T-helper 1 cell treated with Interleukin-12 subunit alpha and Interleukin-12 subunit beta and Interleukin-4 antibody, amounts not matched to agents 30 μg/mL and 1 μg/mL, for 36 hours (primary cell): ENCODE measurements at regions not wholly inside any gene's neighbourhood (a gene's known extent, or its start where the extent isn't known, plus 50 kb on each side); places are given as distances from the start of the nearest gene placed in this dataset.
"Not testable (repeated sequence)": the region's sequence is repeated elsewhere in the genome, so short reads cannot be mapped to it uniquely, and the experiment has no call there.

Source experiments
- H3K27ac Mint-ChIP-seq: one replicate; pipeline ENCODE4 v1.8.0; 2021; ENCODE audit warnings: mild to moderate bottlenecking, mixed read lengths
- H3K27me3 Mint-ChIP-seq: one replicate; pipeline ENCODE4 v1.8.0; 2021; ENCODE audit warnings: low read depth, mixed read lengths
- H3K36me3 Mint-ChIP-seq: one replicate; pipeline ENCODE4 v1.8.0; 2021; ENCODE audit warnings: low read depth, mixed read lengths
- H3K4me1 Mint-ChIP-seq: one replicate; pipeline ENCODE4 v1.8.0; 2021; ENCODE audit warnings: low read depth, mixed read lengths
- H3K4me3 Mint-ChIP-seq: one replicate; pipeline ENCODE4 v1.8.0; 2021; ENCODE audit warnings: mild to moderate bottlenecking, moderate library complexity, mixed read lengths
- H3K9me3 Mint-ChIP-seq: one replicate; pipeline ENCODE4 v1.8.0; 2021; ENCODE audit warnings: mixed read lengths

DNA sequence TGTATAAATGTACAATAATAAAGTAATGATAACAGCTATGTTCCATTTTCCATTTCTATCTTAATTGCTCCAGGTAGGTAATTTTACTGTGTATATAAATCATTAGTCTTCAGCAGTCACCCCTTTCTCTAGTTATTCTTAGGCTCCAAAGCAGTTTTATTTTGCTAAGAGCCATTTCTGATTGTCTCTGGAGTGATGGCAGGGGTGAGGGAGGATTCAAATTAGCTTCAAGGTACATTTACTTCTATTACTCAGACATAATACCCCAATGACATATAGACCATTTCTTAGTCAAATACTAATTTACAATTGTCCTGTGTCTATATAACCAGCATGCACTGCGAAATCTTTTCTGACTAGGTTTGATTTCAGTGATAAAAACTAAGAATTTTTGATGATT is 663.4 kb upstream of the PRMT6 start:
- Mint-ChIP-seq H3K4me1 (no peaks in the 10 kb centered on the region), H3K36me3 (no peaks in the 10 kb centered on the region), H3K4me3 (no peak overlapping the region), H3K27ac (no peak overlapping the region), H3K27me3 (no peaks in the 10 kb centered on the region), H3K9me3 (peaks cover 7% of the 10 kb centered on the region)

DNA sequence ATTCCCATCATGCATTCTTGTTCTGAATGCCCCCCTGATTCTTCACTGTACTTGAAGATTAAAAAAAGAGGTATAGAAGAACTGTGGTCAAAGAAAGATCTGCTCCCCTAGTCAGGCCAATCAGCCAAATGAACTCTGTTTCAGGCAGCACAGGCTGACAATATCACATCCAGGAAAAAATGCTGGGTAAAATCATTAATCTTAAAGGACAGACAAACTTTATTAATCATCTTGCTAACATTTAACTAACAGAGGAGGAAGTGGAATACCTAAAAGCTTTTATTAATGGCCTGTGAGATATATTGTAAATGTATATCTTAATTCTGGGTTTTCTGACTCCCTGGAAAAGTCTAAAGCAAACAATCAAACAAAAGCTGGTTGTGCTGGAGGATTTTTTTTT is 660.5 kb upstream of the PRMT6 start:
- no peaks in the 10 kb centered on the region for H3K27me3 Mint-ChIP-seq
- no peaks in the 10 kb centered on the region for H3K4me1 Mint-ChIP-seq
- H3K4me3 Mint-ChIP-seq = no peak overlapping the region
- no peak overlapping the region for H3K27ac Mint-ChIP-seq
- no peaks in the 10 kb centered on the region for H3K36me3 Mint-ChIP-seq
- peaks cover 3% of the 10 kb centered on the region for H3K9me3 Mint-ChIP-seq

DNA sequence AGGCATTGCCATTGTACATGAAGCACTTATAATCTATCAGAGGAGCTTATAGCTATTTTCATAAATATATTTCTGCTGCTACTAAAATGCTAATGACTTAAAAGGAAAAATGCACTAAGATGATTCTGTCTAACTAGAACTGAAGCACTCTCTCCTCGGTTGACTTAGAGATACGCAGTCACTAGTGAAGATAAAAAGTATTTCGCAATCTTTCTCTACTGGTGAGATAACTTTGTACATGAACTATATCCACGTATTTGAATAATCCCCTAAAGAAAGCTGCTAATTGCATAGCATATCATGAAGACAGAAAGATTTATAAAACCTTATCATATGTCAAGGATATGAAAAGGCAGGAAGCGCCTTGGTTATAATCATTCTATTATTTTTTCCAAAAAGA is 658.1 kb upstream of the PRMT6 start:
- no peaks in the 10 kb centered on the region for H3K36me3 Mint-ChIP-seq
- H3K27me3 Mint-ChIP-seq = no peaks in the 10 kb centered on the region
- no peak overlapping the region for H3K4me3 Mint-ChIP-seq
- H3K4me1 Mint-ChIP-seq = no peaks in the 10 kb centered on the region
- no peak overlapping the region for H3K27ac Mint-ChIP-seq
- H3K9me3 Mint-ChIP-seq = peaks cover 3% of the 10 kb centered on the region

DNA sequence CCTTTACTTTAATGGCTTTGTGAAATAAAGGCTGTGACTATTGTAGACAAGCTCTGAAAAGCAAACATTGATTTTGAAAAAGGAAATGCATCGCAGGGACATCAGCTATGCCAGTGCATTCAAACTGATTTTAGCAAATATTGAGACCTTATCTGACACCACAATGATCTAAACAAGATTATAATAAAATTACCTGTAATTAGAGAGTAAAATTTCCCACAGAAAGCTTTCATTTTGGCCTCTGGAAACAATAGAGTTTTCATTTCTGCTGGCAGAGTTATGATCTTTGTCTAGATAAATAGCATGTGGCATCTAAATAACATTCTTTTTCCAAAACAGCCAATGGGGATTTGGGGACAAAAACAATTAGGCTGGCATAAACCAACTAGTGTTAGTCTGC is 650.4 kb upstream of the PRMT6 start:
- H3K27ac Mint-ChIP-seq = no peak overlapping the region
- H3K4me3 Mint-ChIP-seq = no peak overlapping the region
- H3K36me3 Mint-ChIP-seq = no peaks in the 10 kb centered on the region
- no peaks in the 10 kb centered on the region for H3K4me1 Mint-ChIP-seq
- H3K27me3 Mint-ChIP-seq = no peaks in the 10 kb centered on the region
- H3K9me3 Mint-ChIP-seq = no peaks in the 10 kb centered on the region

DNA sequence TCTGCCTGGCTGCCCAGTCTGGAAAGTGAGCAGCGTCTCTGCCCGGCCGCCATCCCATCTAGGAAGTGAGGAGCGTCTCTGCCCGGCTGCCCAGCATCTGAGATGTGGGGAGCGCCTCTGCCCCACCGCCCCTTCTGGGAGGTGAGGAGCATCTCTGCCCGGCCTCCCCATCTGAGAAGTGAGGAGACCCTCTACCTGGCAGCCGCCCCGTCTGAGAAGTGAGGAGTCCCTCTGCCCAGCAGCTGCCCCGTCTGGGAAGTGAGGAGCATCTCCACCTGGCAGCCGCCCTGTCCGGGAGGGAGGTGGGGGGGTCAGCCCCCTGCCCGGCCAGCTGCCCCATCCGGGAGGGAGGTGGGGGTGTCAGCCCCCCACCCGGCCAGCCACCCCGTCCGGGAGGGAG is 644.2 kb upstream of the PRMT6 start:
- not testable (repeated sequence) for H3K36me3 Mint-ChIP-seq, H3K27me3 Mint-ChIP-seq, H3K4me3 Mint-ChIP-seq, H3K27ac Mint-ChIP-seq, H3K4me1 Mint-ChIP-seq
- peaks cover 12% of the 10 kb centered on the region for H3K9me3 Mint-ChIP-seq

DNA sequence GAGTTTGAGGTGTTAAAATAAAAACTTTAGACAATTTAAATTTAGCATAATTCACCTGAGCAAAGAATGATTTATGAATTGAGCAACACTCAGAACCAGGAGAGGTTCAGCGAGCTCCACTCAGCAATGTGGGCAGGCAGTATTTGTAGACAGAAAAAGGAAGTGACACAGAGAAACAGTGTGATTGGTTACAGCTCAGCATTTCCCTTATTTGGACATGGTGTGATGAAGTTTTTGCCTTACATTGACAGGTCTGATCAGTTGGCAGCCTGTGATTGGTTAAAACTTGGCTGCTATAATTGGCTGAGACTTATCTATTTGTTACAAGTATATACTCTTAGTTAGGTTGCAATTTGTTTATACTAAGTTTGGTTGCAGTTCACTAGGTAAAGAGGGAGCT is 621.2 kb upstream of the PRMT6 start:
- Mint-ChIP-seq H3K4me1 (no peaks in the 10 kb centered on the region), H3K27me3 (no peaks in the 10 kb centered on the region), H3K4me3 (no peak overlapping the region), H3K9me3 (peaks cover 7% of the 10 kb centered on the region), H3K27ac (no peak overlapping the region), H3K36me3 (no peaks in the 10 kb centered on the region)

DNA sequence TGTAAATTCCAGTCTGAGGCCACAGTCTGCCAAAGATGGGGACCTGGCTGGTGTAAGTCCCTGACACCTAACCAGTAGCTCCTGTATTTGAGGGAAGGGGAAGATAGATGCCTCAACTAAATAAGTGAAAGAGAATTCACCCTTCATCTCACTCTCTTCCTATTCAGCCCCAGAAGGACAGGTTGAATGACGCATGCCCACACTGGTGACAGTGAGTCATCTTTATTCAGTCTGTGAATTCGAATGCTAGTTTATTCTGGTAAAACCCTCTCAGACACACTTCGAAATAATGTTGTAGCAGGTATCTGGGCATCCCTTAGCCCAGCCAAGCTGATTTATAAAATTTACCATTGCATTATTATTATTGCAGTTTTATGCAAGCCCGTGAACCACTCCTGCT is 617.0 kb upstream of the PRMT6 start:
- no peaks in the 10 kb centered on the region for H3K4me1 Mint-ChIP-seq
- peaks cover 10% of the 10 kb centered on the region for H3K9me3 Mint-ChIP-seq
- no peaks in the 10 kb centered on the region for H3K36me3 Mint-ChIP-seq
- H3K27me3 Mint-ChIP-seq = no peaks in the 10 kb centered on the region
- H3K27ac Mint-ChIP-seq = no peak overlapping the region
- H3K4me3 Mint-ChIP-seq = no peak overlapping the region

DNA sequence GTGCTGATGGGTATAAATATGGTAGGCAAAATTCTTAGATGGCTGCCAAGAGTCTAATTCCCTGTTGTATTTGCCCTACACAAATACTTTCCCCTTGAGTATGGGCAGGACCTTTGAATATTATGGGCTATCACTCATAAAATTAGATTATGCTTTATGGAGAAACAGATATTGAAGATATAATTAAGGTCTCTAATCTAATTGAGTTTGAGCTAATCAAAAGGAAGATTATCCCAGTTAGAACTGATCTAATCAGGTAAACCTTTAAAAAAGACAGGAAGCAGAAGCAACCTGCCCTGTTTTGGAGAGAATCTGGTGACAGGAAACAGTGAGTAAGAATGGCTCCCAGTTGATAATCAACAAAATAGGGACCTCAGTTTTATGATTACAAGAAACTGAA is 609.0 kb upstream of the PRMT6 start:
- no peaks in the 10 kb centered on the region for H3K27me3 Mint-ChIP-seq
- no peak overlapping the region for H3K4me3 Mint-ChIP-seq

DNA sequence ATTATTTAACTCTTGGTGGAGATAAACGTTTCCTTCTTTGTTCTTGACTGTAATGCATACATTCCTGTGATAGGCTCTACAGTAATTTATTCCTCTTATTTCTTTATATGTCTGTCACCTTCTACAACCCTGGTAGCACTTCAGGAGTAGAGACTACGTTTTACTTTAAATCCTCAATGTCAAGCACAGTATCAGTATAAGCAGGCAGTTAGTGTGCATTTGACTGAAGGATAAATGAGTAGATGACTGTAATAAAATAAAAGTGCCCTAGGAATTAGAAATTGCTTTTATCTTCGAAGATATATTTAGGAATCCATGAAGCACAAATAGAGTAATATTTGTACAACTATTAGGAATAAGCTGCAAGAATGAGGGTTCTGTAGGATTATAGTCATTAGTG is 599.6 kb upstream of the PRMT6 start:
- Mint-ChIP-seq H3K36me3 (no peaks in the 10 kb centered on the region), H3K9me3 (peaks cover 10% of the 10 kb centered on the region), H3K27me3 (no peaks in the 10 kb centered on the region), H3K4me3 (no peak overlapping the region), H3K4me1 (no peaks in the 10 kb centered on the region), H3K27ac (no peak overlapping the region)

More for the DNA sequence above, 609.0 kb upstream of the PRMT6 start:
- Mint-ChIP-seq H3K27ac (no peak overlapping the region), H3K9me3 (peaks cover 1% of the 10 kb centered on the region), H3K36me3 (no peaks in the 10 kb centered on the region), H3K4me1 (no peaks in the 10 kb centered on the region)

DNA sequence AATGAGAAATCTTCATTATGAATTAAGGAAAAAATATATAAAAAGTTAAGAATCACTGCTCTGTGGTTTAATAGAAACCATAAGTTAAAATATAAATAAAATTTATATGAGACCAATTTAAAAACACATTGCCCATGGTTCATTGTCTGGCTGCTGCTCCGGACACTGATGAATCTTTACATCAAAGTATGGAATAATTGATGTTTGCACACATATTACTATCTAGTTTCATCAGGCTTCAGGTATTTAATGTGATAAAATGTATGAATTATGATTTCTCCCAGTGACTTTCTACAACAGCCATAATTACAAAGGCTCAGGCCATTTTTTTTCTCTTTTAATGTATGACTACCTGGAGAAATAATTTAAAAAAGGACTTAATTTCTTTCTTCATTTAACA is 599.1 kb upstream of the PRMT6 start:
- no peak overlapping the region for H3K27ac Mint-ChIP-seq
- H3K36me3 Mint-ChIP-seq = no peaks in the 10 kb centered on the region
- no peaks in the 10 kb centered on the region for H3K27me3 Mint-ChIP-seq
- no peaks in the 10 kb centered on the region for H3K4me1 Mint-ChIP-seq
- peaks cover 10% of the 10 kb centered on the region for H3K9me3 Mint-ChIP-seq
- H3K4me3 Mint-ChIP-seq = no peak overlapping the region

DNA sequence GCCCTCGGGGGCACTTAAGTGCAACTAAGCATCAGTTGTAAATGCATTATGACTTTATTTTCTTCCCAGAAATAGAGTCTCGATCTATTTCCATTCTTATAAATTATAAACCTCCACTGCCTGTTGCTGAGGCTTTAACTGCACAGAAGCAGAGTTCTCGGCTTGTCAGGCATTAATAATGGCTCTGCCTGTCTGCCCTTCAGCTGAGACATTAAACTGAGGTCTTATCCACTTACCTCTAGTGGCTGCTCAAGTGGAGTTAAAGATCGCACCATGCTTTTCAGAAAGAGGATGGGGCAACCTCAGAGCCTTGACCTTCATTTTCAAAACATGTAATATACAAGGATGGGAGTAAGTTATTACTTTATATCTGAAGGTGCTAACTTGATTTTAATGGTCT is 597.6 kb upstream of the PRMT6 start:
- Mint-ChIP-seq H3K4me1 (no peaks in the 10 kb centered on the region), H3K36me3 (no peaks in the 10 kb centered on the region), H3K27ac (no peak overlapping the region), H3K27me3 (no peaks in the 10 kb centered on the region), H3K9me3 (peaks cover 4% of the 10 kb centered on the region), H3K4me3 (no peak overlapping the region)

DNA sequence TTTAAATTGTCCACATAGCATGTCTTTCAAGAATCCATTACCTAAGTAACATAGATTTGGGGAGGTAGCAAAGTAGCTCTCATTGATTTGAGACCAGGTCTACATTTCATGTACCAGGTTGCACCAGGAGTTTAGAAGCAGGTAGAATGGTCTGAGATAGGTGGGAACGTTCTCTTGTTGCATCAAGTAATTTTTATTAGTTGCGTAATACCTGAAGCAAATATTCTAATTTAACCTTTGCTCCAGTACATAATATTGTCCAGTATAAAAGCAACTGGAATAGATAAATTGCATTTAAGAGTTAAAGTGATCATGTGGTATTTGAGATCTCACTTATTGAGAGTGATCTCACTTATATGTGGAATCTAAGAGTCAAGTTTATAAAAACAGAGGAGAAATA is 597.1 kb upstream of the PRMT6 start:
- no peaks in the 10 kb centered on the region for H3K27me3 Mint-ChIP-seq
- H3K4me1 Mint-ChIP-seq = no peaks in the 10 kb centered on the region
- H3K27ac Mint-ChIP-seq = no peak overlapping the region
- H3K9me3 Mint-ChIP-seq = peaks cover 4% of the 10 kb centered on the region
- H3K4me3 Mint-ChIP-seq = no peak overlapping the region
- H3K36me3 Mint-ChIP-seq = no peaks in the 10 kb centered on the region

DNA sequence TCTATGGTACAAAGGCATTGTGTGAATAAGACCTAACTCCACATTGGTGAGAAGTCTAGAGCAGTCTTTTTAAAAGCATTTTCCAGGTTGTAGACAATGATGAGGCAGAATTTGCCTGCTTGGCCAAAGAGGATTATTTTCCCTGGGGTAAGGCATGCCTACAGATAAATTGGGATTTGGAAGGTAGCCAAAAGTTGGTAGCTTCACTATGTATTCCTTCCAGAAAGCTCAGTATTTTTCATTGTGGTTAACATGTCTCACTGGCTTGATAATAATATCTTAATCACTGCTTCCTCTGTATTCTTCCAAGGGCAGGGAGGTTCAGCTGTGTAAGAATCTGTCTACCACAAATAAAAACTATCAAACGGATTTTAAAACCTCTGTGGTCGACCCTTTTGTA is 590.8 kb upstream of the PRMT6 start:
- Mint-ChIP-seq H3K36me3 (no peaks in the 10 kb centered on the region), H3K27me3 (no peaks in the 10 kb centered on the region), H3K27ac (no peak overlapping the region), H3K4me1 (no peaks in the 10 kb centered on the region), H3K9me3 (peaks cover 25% of the 10 kb centered on the region), H3K4me3 (no peak overlapping the region)

DNA sequence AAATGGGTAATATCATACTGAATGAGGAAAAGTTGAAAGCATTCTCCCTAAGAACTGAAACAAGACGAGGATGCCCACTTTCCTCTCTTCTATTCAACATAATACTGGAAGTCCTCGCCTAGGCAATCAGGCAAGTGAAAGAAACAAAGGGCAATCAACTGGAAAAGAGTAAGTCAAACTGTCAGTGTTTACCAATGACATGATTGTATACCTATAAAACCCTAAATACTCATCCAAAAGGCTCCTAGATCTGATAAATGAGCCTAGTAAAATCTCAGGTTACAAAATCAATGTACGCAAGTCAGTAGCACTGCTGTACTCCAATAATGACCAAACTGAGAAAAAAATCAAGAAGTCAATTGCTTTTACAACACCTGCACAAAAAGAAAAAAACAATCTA is 575.8 kb upstream of the PRMT6 start:
- Mint-ChIP-seq H3K9me3 (peaks cover 41% of the 10 kb centered on the region), H3K27me3 (no peaks in the 10 kb centered on the region), H3K27ac (no peak overlapping the region), H3K4me1 (no peaks in the 10 kb centered on the region), H3K4me3 (no peak overlapping the region), H3K36me3 (no peaks in the 10 kb centered on the region)

DNA sequence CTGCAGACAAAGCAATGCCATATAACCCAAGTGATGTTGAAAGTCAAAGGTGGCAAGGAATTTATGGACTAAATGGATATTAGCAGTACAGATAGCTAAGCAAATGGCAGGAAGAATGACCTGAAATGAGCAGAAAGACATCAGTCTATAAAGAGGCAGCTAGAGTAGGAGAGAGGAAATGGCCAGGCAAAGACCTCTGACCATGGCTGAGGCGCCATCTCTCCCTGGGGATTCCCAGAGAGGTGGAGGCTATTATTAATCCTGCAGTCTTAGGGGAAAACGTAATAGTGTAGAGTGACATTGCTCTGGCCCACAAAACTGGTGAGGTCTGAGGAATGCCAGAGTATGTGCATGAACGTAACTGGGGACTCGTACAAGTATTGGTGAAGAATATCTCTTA is 563.6 kb upstream of the PRMT6 start:
- Mint-ChIP-seq H3K36me3 (no peaks in the 10 kb centered on the region), H3K4me1 (no peaks in the 10 kb centered on the region), H3K9me3 (peaks cover 14% of the 10 kb centered on the region), H3K27me3 (no peaks in the 10 kb centered on the region), H3K4me3 (no peak overlapping the region), H3K27ac (no peak overlapping the region)

DNA sequence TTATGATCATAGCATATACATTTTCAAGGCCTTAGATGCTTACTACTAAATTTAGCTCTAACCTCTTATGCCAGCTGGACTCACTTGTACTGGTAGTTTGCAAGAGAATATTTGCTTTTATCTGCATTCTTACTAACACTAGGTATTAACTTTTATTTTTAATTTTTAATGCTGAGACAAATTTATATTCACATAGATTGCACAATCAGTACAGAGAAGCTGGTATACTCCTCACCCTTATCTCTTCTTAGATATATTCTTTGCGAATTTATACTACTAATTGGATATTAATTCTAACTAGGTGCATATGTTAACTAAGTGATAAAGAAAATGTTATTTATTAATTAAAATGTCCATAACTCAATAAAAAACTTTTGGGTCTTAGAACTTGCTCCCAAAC is 561.8 kb upstream of the PRMT6 start:
- Mint-ChIP-seq H3K4me3 (no peak overlapping the region), H3K36me3 (no peaks in the 10 kb centered on the region), H3K27me3 (no peaks in the 10 kb centered on the region), H3K9me3 (peaks cover 4% of the 10 kb centered on the region), H3K27ac (no peak overlapping the region), H3K4me1 (no peaks in the 10 kb centered on the region)
